ENCODE measurements at regions not wholly inside any gene's neighbourhood (a gene's known extent, or its start where the extent isn't known, plus 50 kb on each side); places are given as distances from the start of the nearest gene placed in this dataset.

- TF ChIP-seq YY1 (IDR thresholded peaks at IDR 0.05; ENCODE audit: insufficient read depth, insufficient read length) (no peak), SUZ12 (IDR thresholded peaks at IDR 0.05; ENCODE audit: extremely low read depth, insufficient read depth, insufficient read length) (no peak), ZNF274 (IDR thresholded peaks at IDR 0.05; ENCODE audit: low read depth, low read length) (no peak)
Measured at GRCh38 chr7:91351374-91351773, 87.1 kb downstream of the FZD1 start.
